NCI-H2029 (cell line): ENCODE measurements at regions not wholly inside any gene's neighbourhood (a gene's known extent, or its start where the extent isn't known, plus 50 kb on each side); places are given as distances from the start of the nearest gene placed in this dataset.
"Not testable (repeated sequence)": the region's sequence is repeated elsewhere in the genome, so short reads cannot be mapped to it uniquely, and the experiment has no call there.

Experiments
- DNase-seq: peaks from one replicate; lab custom pipeline; 2025; lab: John Stamatoyannopoulos, UW

DNA sequence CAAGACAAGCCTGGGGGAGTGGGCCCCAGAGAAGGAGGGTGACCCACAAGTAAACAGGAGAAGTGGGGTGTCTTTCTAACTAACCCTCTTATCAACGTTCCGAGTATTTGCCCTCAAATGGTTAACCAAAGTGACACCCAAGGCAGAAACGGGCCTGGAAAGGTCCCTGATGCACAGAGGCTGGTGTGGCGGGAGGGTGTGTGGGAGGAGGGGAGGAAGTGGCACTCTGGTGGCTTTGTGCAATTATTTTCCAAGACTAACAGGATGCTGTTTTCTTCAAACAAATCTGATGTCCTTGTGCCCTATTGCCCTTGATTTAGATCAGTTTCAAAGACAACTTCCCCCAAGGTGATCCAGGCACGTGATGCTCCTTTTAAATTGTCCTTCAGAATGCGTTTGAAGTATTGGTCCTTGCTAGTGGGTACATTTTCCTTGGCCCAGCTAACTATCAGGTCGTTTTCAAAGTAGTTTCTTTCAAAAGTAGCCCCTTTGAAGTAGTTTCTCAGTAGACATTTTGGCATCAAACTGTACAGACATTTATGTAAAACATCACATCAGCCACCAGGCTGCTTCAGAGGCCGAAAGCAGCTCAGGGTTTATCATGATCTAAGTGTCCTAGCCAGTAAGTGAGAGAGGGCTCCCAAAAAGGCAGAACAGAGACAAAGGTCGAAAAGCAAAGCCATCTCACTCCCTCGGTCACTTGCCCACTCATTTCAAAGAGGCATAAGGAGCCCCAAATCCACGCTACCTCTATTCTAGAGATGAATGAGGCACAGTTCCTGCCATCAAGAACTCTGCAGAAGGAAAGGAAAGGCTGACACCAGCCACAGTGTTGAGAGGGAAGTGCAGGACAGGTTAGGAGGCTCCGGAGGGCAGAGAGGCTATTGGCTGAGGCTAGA lies 371.1 kb upstream of the ID2 start:
- no peak for DNase-seq

DNA sequence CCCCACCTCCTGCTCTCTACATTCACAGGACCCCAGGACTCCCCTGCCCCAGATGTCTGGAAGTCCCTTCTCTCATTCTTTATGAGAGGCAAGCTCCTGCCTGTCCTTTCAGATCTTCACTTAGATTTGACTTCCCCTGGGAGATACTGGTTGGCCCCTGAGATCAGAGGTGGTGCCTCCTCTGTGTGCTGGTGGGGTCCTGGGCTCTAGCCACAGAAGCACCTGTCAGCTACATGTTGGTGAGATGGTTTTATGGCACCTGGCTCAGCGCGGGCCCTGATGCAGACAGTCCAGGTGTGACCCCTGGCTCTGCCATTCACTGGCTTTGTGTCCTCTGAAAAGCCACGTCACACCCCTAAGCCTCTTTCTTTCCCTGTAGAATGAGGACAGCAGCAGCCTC lies 369.6 kb upstream of the ID2 start:
- no peak for DNase-seq

DNA sequence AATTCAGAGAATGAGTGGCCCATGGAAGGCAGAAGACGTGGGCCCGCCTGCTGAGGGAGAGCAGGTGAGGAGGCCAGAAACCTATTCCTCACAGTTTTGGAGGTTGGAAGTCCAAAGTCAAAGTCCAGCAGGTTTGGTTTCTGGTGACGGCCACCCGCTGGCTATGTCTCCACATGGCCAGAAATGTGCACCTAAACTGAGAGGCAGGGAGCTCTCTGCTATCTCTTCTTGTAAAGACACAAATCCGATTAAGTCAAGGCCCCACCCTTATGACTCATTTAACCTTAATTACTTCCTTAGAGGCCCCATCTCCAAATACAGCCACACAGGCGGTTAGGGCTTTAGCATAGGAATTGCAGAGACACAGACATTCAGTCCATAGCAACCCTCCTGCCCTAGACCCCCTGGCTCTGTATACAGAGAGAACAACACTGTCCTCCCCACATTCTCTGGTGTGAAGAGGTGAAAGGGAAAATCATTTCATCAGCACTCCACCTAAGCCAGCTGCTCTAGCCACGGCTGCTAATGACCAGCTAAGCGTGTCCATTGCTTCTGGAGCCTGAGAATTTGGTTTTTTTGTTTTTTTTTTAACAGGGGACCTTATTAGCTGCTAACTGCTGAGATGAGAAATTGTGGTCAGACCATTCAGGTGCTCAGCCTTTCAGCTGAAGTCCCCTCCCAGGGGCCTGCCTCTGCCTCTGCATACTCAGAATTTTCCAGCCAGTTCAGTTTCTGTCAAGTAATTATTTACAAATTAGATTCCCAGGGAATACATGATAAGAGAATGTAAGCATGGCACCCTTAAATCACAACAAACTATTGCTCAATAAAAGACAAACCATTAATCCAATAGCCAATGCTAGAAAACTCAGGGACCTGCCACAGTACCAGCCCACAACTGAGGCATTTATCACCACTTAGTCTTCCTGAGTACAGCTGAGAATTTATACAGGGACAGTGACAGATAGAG lies 368.7 kb upstream of the ID2 start:
- DNase-seq: no peak

DNA sequence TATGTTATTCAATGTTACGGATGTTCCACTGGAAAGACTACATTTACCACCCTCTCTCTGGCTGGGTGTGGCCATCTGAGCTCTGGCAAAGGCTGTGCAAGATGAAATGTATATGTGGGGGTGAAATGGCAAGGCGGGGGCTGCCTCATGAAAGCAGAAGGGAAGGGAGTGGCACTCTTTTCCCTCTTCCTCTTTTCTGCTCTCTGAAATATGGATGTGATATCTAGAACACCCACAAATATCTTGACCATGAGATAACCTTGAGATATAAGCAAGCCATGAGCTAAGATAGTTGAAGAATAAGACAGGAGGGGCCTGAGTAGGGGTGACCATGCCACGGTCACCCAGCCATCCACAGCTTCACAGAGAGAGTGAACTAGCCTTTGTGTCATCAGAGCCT lies 367.8 kb upstream of the ID2 start:
- DNase-seq: no peak

DNA sequence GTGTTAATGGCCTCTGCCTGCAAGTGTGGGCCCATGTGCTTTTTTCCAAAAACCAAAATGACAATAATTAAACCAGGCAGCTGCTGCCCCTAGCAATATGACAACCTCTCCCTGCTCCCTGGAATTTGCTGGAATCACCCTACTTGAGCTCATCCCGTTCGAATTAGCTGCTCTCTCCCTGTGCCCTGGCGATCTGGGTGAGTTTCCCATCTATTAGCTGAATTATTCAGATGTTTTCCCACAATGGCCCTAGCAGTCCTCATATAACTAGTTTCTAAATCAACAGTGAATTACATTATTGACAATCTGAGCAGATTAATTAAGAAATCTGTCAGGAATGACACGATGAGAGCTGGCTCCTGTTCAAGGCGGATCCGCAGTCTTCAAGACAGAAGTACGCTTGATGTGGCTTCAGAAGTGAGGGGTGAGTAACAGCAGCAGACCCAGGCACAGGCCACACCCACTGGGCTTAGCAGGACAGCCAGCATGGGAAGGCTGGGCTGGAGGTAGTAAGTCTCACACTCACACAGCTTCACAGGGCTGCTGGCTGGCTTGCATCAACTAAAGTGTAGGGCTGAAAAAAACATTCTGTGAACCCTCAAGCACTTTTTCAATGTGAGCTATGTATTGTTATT lies 366.2 kb upstream of the ID2 start:
- DNase-seq: no peak

DNA sequence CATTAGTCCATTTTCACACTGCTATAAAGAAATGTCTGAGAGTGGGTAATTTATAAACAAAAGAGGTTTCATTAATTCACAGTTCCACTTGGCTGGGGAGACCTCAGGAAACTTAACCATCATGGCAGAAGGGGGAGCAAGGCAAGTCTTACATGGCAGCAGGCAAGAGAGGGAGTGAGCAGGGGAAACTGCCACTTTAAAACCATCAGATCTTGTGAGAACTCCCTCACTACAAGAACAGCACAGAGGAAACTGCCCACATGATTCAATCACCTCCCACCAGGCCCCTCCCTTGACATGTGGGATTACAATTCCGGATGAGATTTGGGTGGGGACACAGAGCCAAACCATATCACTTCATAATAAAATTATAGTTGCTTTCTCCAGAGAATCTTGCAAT lies 365.5 kb upstream of the ID2 start:
- DNase-seq: no peak

DNA sequence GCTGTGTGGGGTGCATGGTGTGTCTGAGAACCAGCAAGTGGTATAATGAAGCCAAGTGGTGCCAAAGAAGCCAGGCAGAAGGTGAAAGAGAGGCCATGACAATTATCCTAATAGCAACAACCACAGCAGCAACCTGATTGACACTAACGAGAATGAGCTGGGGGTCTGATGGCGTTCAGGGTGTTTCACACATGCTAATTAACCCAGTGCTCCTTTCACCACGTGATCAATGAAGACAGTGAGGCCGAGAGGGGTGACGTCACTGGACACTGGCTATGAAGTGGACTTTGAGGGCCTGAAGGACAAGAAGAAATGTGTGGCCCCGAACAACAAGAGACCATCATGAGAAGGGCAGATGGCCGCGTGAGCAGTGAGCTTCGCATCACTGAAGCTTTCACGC lies 364.4 kb upstream of the ID2 start:
- no peak for DNase-seq

DNA sequence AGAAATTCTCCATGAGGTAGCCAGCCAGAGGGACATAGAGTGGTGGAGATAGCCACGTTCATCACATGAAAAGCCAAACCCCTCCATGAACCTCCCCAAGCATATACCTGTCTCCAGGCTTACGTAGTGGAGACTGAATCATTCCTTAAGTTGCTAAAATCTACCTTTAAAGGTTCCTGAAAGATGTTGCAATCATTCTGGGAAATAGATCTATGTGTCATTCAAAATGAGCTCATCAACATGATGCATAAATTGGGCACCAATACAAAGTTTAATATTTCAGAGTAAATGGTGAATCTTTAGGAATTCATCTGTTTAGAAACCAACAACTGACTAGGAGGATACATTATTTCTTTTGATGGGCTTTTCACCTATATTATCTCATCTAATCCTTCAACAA lies 362.6 kb upstream of the ID2 start:
- no peak for DNase-seq

DNA sequence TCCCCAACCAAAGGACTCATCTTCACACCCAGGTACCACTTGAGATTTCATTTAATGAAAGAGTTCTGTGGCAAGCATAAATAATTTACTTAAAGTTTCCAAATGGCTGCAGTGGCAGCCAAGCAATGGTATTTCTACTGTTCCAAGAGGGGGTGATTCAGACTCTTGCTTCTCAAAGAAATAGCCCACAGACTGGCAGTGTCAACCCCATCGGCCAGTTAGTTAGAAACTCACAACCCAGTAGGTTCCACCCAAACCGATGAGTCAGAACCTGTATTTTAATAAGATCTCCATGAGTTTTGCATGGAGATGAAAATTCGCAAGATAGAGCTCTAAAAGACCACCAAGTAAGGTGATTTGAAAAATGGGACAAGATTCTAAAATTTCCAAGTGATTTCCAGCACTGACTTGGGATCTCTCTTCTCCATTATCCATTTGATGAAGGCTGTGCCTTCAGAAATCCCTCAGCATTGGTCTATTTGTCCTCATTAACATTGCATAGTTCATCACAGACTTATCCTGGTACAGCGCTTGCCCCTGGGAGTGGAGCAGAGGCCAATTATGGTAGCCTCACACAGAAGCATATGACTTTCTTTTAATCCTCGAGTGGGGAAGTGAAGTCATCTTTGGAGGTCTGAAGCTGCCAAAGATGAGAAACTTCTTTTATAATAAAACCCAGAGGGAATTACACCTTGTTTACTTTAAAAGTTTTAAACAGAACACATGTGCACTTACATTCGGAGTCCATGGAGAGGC lies 361.4 kb upstream of the ID2 start:
- no peak for DNase-seq

DNA sequence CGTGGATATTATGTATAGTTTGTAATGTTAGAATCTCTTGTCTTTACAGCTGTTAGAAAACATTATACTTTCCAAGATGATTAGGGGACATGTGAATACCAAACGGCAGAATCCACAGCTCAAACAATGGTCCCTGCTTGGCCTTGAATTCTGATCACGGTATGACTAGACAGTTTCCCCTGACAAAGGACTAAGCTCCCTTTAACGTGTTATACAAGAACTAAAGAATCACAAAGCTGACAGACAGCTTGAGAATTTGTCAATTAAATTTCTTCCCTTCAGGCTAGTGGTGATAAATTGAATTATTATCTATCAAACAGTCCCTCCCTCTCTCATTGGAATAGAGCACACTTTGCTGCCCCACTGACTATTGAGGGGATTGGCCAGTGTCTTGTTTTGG lies 359.2 kb upstream of the ID2 start:
- no peak for DNase-seq

DNA sequence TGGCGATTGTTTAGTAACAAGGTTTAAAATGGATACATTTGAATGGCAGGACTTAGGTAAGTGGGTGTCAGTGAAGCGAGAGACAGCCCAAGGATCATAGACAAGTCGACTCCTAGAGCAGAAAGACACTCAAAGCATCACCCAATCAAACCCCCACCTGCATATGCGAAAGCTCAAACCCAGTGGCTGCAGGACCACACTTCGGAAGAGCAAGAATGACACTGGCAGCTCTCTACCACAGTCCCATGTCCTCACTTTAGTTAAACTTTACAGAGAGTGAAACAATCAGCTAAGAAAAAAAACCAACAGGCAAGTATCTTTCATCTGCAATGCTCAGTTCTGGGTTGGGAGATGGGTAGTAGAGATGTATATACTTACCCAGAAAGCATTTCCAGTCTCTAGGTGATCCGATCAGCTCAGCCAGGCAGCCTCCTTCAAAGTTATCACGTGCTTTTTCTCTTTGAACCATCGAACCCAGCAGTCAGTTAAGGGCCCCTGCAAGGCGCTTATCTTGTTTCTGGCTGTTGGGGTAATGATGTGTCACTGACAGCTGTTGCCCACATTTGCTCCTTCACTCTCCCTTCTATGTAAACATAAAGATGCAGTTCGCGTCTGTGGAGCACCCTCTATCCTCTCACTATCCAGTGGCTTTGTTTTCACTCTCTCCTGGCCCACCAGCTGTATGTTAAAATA lies 357.5 kb upstream of the ID2 start:
- DNase-seq: peak; percentile 20

DNA sequence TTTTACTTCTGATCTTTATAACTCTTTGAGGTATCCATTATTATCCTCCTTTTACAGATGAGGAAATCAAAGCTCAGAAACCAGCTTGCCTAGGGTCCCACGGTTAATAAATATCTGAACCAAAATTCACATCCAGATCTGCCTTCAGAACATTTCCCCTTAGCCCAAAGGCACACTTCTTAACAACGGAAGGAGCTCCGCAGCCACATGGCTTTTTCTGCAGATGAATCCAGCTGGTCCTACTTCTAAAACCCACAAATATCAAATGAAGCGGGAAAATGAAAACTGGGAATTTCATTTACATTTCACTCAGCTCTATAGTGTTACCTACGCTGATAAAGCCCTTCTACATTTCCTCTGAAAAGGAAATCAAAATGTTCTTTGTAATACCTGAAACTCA lies 357.0 kb upstream of the ID2 start:
- DNase-seq: no peak

DNA sequence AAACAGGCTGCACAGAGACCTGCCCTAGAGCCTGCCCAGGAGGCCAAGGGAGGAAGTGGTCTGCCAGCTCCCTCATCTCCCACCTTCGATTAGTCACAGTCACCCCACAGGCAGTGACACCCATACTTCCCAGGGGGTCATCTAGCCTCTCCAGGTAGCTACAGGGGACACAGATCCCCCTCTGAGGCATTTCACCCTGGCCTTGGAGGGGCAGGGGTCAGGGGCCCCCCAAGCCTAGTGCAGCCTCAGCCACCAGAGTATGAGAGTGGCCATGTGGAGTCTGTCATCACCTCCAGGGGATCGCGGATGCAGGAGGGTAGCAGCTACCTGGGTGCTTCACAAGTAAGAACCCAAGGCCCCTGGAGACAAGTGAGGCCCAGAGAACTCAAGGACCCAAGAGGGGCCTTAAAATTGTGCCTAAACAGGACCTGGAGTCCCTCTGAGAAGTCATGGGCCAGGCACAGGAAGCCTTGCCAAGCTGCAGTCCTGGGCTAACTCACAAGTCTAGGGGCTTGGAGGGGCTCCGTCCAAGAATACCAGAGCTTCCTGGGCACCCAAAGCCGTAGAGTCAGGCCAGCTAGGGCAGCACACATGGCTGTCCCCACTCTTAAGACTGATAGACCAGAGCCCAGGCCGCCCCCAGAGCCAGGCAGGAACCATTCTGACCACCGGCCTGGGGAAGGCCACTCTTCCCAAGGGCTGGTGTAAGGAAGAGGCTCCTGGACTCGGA lies 354.3 kb upstream of the ID2 start:
- DNase-seq: no peak

DNA sequence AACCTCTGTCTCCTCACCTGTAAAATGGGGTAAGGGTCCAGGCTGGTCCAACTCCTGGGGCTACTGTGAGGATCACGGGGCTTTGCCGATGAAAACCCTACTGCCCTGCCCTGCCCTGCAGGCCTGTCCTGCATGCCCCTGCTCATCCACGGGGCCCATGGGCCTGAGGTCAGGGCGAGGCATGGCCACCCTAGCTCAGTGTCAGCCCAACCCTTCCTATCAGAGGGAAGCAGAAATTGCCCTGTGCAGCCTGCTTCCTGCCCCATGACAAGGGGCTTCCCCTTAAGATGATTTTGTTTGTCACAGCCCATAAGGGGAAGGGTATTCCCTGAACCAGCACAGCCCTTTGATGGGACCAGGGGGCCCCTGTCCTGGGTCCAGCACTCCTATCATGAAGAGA lies 353.6 kb upstream of the ID2 start:
- no peak for DNase-seq

DNA sequence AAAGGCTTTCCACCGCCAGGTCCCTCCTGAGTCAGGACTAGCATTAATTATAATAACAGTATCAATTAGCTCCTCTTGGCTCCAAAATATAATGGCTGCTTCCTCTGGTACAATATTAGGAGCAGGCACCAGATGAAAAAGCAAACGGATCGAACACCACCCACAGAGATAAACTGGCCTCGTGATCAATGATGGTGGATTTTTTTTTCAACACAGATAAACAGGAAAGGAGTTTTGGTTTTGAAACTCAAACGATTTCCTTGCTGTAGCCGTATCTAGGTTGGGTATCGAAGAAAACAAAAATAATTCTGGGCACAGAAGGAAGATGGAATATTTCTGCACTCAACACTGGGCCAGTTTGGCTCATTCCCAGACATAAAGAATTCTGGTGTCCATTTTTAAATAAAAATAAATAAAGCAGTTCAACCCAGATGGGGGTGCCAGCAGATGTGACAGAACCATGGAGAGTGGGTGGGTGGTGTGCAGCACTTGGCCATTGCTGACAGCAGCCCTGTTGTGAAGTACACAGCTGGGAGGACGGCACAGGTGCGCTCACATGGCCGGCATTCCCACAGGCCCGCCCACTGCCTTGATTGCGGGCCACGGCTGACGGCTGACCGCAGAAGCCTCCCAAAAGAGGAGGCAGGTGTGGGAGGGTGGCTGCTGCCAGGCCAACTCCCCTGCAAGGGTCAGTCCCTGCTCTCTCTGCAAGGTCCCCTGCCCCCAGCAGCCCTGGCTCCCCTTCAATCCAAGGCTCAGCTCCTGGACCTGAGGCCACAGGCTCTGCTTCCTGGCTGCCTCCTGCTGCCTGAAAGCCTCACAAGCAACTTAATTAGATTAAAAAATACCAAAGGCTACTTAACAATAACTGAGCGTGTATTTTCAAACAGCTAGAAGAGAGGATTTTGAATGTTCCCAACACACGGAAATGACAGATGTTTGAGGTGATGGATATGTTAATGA lies 351.9 kb upstream of the ID2 start:
- DNase-seq: no peak

DNA sequence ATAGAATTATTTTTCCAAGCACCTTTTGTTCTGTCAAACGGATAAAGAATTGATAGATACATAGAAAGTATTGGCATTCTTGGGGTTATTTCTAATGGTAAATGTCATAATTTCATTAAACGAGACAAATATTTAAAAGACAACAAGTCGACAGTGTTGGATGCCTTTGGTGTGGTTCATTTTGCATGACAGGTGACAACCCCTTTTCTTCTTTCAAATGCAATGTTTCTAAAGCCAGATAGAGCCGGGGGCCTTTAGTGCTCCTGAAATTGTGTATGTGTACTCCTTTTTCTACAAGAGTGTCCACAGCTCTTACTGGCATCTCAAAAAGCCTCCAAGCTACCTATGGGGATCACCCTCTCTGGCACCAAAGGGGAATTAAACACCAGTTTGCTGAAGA lies 350.8 kb upstream of the ID2 start:
- no peak for DNase-seq

DNA sequence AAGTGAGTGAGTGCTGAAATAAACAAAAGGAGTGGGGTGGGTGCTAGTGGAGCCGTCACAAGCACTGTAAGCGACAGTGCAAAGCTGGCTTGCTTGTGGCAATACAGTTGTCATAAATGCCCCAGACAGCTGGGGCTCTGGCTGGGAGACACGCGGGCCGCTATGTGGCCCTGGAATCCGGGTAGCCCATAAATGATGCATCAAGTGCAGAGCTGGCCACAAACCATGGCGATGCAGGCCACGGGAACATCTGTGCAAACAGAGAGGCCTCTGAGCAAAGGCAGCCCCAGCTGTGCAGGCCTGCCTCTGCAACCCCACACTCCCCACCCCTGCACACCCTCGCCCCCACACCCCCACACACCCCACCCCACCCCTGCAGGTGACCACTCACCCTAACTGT lies 349.2 kb upstream of the ID2 start:
- no peak for DNase-seq

DNA sequence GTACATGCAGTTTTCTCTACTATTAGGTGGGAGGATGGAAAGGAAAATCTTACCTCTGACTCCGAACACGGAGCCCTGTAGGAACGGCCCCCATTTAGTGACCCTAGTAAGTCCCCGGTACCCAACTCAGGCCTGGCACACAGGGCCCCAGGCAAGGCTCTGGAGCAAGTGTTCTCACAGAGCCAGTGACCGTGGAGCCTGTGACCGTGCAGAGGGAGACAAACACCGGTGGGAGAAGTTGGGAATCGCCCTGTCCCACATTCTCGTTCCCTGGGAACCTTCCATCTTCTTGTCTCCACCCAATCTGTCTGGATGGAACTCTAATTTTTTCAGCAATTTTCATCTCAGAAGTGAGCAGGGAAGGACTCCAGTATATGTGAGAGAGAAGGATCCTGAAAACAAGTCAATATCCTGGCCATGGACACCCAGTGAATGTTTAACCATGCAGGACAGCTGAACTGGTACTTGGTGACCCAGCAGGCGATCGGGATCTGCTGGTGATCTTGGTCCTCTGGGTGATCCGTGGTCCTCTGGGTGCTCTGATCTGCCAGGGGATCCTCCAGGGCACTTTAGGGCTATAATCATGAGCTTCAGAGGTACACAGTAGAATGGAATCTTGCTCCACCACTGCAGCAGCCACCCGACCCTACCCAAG lies 348.6 kb upstream of the ID2 start:
- DNase-seq: no peak

DNA sequence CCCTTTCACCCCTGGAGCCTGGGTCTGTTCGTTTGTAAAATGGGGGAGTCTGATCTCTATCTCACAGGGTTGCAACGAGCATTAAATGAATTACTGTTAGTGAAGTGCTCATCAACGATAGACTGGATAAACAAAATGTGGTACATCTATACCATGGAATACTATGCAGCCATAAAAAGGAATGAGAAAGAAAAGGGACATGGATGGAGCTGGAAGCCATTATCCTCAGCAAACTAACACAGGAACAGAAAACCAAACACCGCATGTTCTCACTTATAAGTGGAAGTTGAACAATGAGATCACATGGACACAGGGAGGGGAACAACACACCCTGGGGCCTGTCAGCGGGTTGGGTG lies 348.0 kb upstream of the ID2 start:
- DNase-seq: not testable (repeated sequence)
